HepG2 (cell line): ENCODE measurements at regions not wholly inside any gene's neighbourhood (a gene's known extent, or its start where the extent isn't known, plus 50 kb on each side); places are given as distances from the start of the nearest gene placed in this dataset.

Experiments
- CSRNP1 ChIP-seq: sonication (generic); formaldehyde crosslinking; IDR thresholded peaks from 2 replicates; pipeline ENCODE4 v1.8.1; 2023; ENCODE audit warnings: mild to moderate bottlenecking, missing genetic modification reagents
- DBP ChIP-seq: sonication (generic); formaldehyde crosslinking; IDR thresholded peaks from 2 replicates; pipeline ENCODE4 v1.4.0; 2020; ENCODE audit warnings: missing genetic modification reagents; ENCODE audit errors: not compliant biosample characterization
- GRHL1 ChIP-seq: sonication (generic); formaldehyde crosslinking; conservative IDR thresholded peaks from 2 replicates; pipeline ENCODE4 v1.8.0; 2022; ENCODE audit warnings: missing genetic modification reagents
- HNRNPK ChIP-seq: fragments of 200-400 bp; formaldehyde crosslinking; IDR thresholded peaks from 2 replicates; pipeline ENCODE4 v1.6.1; 2018; ENCODE audit warnings: low read length, low read depth, moderate library complexity, mild to moderate bottlenecking; ENCODE audit not compliant: poor library complexity, severe bottlenecking
- IKZF4 ChIP-seq: sonication (generic); formaldehyde crosslinking; IDR thresholded peaks from 2 replicates; pipeline ENCODE4 v1.5.1; 2020; ENCODE audit warnings: borderline replicate concordance, mild to moderate bottlenecking, low read depth, missing genetic modification reagents; ENCODE audit errors: not compliant biosample characterization
- IRF1 ChIP-seq: sonication (generic); formaldehyde crosslinking; IDR thresholded peaks from 2 replicates; pipeline ENCODE4 v1.4.0; 2020; ENCODE audit warnings: low read depth, mild to moderate bottlenecking, missing genetic modification reagents
- TRIM22 ChIP-seq: fragments of 450-650 bp; IDR thresholded peaks from 2 replicates; pipeline ENCODE4 v1.6.1; 2017
- ZBTB43 ChIP-seq: sonication (generic); formaldehyde crosslinking; conservative IDR thresholded peaks from 2 replicates; pipeline ENCODE4 v1.4.0; 2020; ENCODE audit warnings: missing genetic modification reagents
- ZNF777 ChIP-seq: sonication (generic); formaldehyde crosslinking; IDR thresholded peaks from 2 replicates; pipeline ENCODE4 v1.4.0; 2020; ENCODE audit warnings: missing genetic modification reagents
- TF ChIP-seq, protein P1 (sequence below): sonication (generic); formaldehyde crosslinking; IDR thresholded peaks from 2 replicates; pipeline ENCODE4 v1.5.0; 2020; ENCODE audit warnings: mild to moderate bottlenecking, missing genetic modification reagents, borderline replicate concordance

GRCh38 chr2:163943403-163944346, 207.9 kb upstream of the FIGN start (continued):
- TF ChIP-seq TRIM22: no peak
- no peak for TF ChIP-seq DBP (CRISPR knock-in tag)
- no peak for TF ChIP-seq CSRNP1 (CRISPR knock-in tag)
- TF ChIP-seq ZNF777: no peak
- TF ChIP-seq GRHL1 (CRISPR knock-in tag): no peak
- TF ChIP-seq IRF1: no peak
- TF ChIP-seq ZBTB43 (CRISPR knock-in tag): no peak
- no peak for TF ChIP-seq IKZF4 (CRISPR knock-in tag)
- TF ChIP-seq HNRNPK: no peak
- TF ChIP-seq, protein P1, sequence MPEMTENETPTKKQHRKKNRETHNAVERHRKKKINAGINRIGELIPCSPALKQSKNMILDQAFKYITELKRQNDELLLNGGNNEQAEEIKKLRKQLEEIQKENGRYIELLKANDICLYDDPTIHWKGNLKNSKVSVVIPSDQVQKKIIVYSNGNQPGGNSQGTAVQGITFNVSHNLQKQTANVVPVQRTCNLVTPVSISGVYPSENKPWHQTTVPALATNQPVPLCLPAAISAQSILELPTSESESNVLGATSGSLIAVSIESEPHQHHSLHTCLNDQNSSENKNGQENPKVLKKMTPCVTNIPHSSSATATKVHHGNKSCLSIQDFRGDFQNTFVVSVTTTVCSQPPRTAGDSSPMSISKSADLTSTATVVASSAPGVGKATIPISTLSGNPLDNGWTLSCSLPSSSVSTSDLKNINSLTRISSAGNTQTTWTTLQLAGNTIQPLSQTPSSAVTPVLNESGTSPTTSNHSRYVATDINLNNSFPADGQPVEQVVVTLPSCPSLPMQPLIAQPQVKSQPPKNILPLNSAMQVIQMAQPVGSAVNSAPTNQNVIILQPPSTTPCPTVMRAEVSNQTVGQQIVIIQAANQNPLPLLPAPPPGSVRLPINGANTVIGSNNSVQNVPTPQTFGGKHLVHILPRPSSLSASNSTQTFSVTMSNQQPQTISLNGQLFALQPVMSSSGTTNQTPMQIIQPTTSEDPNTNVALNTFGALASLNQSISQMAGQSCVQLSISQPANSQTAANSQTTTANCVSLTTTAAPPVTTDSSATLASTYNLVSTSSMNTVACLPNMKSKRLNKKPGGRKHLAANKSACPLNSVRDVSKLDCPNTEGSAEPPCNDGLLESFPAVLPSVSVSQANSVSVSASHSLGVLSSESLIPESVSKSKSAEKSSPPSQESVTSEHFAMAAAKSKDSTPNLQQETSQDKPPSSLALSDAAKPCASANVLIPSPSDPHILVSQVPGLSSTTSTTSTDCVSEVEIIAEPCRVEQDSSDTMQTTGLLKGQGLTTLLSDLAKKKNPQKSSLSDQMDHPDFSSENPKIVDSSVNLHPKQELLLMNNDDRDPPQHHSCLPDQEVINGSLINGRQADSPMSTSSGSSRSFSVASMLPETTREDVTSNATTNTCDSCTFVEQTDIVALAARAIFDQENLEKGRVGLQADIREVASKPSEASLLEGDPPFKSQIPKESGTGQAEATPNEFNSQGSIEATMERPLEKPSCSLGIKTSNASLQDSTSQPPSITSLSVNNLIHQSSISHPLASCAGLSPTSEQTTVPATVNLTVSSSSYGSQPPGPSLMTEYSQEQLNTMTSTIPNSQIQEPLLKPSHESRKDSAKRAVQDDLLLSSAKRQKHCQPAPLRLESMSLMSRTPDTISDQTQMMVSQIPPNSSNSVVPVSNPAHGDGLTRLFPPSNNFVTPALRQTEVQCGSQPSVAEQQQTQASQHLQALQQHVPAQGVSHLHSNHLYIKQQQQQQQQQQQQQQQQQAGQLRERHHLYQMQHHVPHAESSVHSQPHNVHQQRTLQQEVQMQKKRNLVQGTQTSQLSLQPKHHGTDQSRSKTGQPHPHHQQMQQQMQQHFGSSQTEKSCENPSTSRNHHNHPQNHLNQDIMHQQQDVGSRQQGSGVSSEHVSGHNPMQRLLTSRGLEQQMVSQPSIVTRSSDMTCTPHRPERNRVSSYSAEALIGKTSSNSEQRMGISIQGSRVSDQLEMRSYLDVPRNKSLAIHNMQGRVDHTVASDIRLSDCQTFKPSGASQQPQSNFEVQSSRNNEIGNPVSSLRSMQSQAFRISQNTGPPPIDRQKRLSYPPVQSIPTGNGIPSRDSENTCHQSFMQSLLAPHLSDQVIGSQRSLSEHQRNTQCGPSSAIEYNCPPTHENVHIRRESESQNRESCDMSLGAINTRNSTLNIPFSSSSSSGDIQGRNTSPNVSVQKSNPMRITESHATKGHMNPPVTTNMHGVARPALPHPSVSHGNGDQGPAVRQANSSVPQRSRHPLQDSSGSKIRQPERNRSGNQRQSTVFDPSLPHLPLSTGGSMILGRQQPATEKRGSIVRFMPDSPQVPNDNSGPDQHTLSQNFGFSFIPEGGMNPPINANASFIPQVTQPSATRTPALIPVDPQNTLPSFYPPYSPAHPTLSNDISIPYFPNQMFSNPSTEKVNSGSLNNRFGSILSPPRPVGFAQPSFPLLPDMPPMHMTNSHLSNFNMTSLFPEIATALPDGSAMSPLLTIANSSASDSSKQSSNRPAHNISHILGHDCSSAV: no peak
